Mesenchymal stem cell (in vitro differentiated cells and primary cell): ENCODE measurements at regions not wholly inside any gene's neighbourhood (a gene's known extent, or its start where the extent isn't known, plus 50 kb on each side); places are given as distances from the start of the nearest gene placed in this dataset.

Experiments
- DNase-seq: peaks from one replicate; pipeline ENCODE4 v3.0.0-alpha.2; 2013
- H2AFZ ChIP-seq: one replicate; pipeline ENCODE4 v1.6.1; 2013; ENCODE audit warnings: low read depth, mild to moderate bottlenecking, control low read depth, inconsistent platforms, low read length, moderate library complexity
- H2AK5ac ChIP-seq: 2 replicates; pipeline ENCODE4 v1.6.1; 2013; ENCODE audit warnings: low read length, moderate library complexity, mild to moderate bottlenecking, inconsistent platforms; ENCODE audit not compliant: severe bottlenecking
- H2BK120ac ChIP-seq: one replicate; pipeline ENCODE4 v1.6.1; 2013; ENCODE audit warnings: low read depth, mild to moderate bottlenecking, inconsistent platforms, low read length, moderate library complexity
- H2BK12ac ChIP-seq, 2 experiments: one replicate each; pipeline ENCODE4 v1.6.1; 2013; ENCODE audit warnings: inconsistent platforms in 2 of 2, low read length in 2 of 2, mild to moderate bottlenecking in 2 of 2, moderate library complexity in 2 of 2, control low read depth in 1 of 2
- H2BK15ac ChIP-seq: one replicate; pipeline ENCODE4 v1.6.1; 2013; ENCODE audit warnings: mild to moderate bottlenecking, low read depth, inconsistent platforms; ENCODE audit not compliant: poor library complexity, severe bottlenecking
- H2BK5ac ChIP-seq: 2 replicates; pipeline ENCODE4 v1.6.1; 2013; ENCODE audit warnings: low read depth, mild to moderate bottlenecking, low read length, control low read depth, inconsistent platforms; ENCODE audit not compliant: poor library complexity, severe bottlenecking
- H3K14ac ChIP-seq, 2 experiments: one replicate each; pipeline ENCODE4 v1.6.1; 2013; ENCODE audit warnings: inconsistent platforms in 2 of 2, low read length in 2 of 2, control low read depth in 1 of 2, mild to moderate bottlenecking in 1 of 2, moderate library complexity in 1 of 2
- H3K18ac ChIP-seq, 2 experiments: one replicate each; pipeline ENCODE4 v1.6.1; 2013; ENCODE audit warnings: inconsistent platforms in 2 of 2, low read length in 2 of 2, control low read depth in 1 of 2, low read depth in 1 of 2, mild to moderate bottlenecking in 1 of 2
- H3K23ac ChIP-seq, 2 experiments: one replicate each; pipeline ENCODE4 v1.6.1; 2013; ENCODE audit warnings: inconsistent platforms in 2 of 2, low read length in 2 of 2, mild to moderate bottlenecking in 2 of 2, moderate library complexity in 2 of 2, control low read depth in 1 of 2
- H3K27ac ChIP-seq: 2 replicates; pipeline ENCODE4 v1.5.1; 2013; ENCODE audit warnings: mild to moderate bottlenecking, moderate library complexity, low read length, control low read depth, inconsistent platforms; ENCODE audit not compliant: poor library complexity, severe bottlenecking
- H3K27me3 ChIP-seq, 2 experiments: 2 replicates each; pipeline versions ENCODE4 v1.6.1 to v1.7.0; 2013; ENCODE audit warnings: low read length in 2 of 2, mild to moderate bottlenecking in 2 of 2, moderate library complexity in 2 of 2, control low read depth in 1 of 2, inconsistent platforms in 1 of 2; ENCODE audit not compliant: control insufficient read depth in 1 of 2, insufficient read depth in 1 of 2
- H3K36me3 ChIP-seq, 2 experiments: 2 replicates each; pipeline versions ENCODE4 v1.6.1 to v1.7.0; 2013; ENCODE audit warnings: low read length in 2 of 2, control low read depth in 1 of 2, inconsistent platforms in 1 of 2, low read depth in 1 of 2, mild to moderate bottlenecking in 1 of 2; ENCODE audit not compliant: insufficient read depth in 2 of 2, control insufficient read depth in 1 of 2
- H3K4ac ChIP-seq, 2 experiments: one replicate each; pipeline ENCODE4 v1.6.1; 2013; ENCODE audit warnings: inconsistent platforms in 2 of 2, low read length in 2 of 2, mild to moderate bottlenecking in 2 of 2, moderate library complexity in 2 of 2, control low read depth in 1 of 2, low read depth in 1 of 2
- H3K4me1 ChIP-seq: 2 replicates; pipeline ENCODE4 v1.6.1; 2013; ENCODE audit warnings: low read depth, low read length, control low read depth; ENCODE audit not compliant: control insufficient read depth, insufficient read depth
- H3K4me2 ChIP-seq: 2 replicates; pipeline ENCODE4 v1.6.1; 2013; ENCODE audit warnings: low read length, mild to moderate bottlenecking, inconsistent platforms; ENCODE audit not compliant: poor library complexity, severe bottlenecking
- H3K4me3 ChIP-seq, 2 experiments: 2 replicates each; pipeline versions ENCODE4 v1.5.1 to v1.7.0; 2013; ENCODE audit warnings: low read length in 2 of 2, mild to moderate bottlenecking in 2 of 2, control low read depth in 1 of 2, low read depth in 1 of 2; ENCODE audit not compliant: insufficient read depth in 1 of 2
- H3K79me1 ChIP-seq: replicated peaks from 2 replicates; pipeline ENCODE4 v1.6.1; 2013; ENCODE audit warnings: mild to moderate bottlenecking, control low read depth, low read length, inconsistent platforms; ENCODE audit not compliant: poor library complexity, severe bottlenecking
- H3K9ac ChIP-seq: 2 replicates; pipeline ENCODE4 v1.7.0; 2013; ENCODE audit warnings: mild to moderate bottlenecking, low read length, moderate library complexity
- H3K9me3 ChIP-seq: 2 replicates; pipeline ENCODE4 v1.7.0; 2013; ENCODE audit warnings: mild to moderate bottlenecking, low read length; ENCODE audit not compliant: control insufficient read depth
- H4K8ac ChIP-seq: one replicate; pipeline ENCODE4 v1.6.1; 2013; ENCODE audit warnings: inconsistent platforms, mild to moderate bottlenecking, low read length, moderate library complexity
- H4K91ac ChIP-seq: one replicate; pipeline ENCODE4 v1.6.1; 2013; ENCODE audit warnings: mild to moderate bottlenecking, low read length, inconsistent platforms
- WGBS: methylation state at CpG from one replicate; pipeline ENCODE4 v1.1.7; 2013; ENCODE audit warnings: mixed read lengths; 5-methylcytosine and 5-hydroxymethylcytosine counted together

DNA sequence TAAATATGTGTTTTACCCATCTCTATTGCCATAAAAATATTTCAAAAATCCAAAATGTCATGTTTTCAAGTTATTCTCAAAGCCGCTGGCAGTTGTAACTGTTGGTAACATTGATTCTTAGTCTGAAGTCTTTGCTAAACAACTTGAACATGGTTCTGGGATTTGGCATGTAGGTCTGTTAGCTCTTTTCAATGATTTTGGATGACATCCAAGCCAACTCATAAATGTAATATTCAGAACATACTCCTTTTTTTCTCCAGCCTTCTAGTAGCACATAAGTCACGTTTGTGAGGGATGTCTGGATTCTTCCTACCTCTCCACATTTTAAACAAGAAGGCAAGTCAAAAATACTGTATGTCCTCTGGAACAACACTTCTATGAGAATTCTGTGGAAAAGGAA is 305.3 kb downstream of the PRR32 start:
- no peaks in the 10 kb centered on the region for H3K9me3 ChIP-seq
- H4K91ac ChIP-seq: no peak overlapping the region
- no peak overlapping the region for H2AFZ ChIP-seq
- H3K23ac ChIP-seq: no peak overlapping the region
- no peak overlapping the region for H2AK5ac ChIP-seq
- no peak overlapping the region for H2BK120ac ChIP-seq
- H2BK15ac ChIP-seq: no peak overlapping the region
- no peak overlapping the region for H4K8ac ChIP-seq
- no peak overlapping the region for H3K4me3 ChIP-seq
- H3K36me3 ChIP-seq: no peaks in the 10 kb centered on the region
- H3K9ac ChIP-seq: no peak overlapping the region
- no peaks in the 10 kb centered on the region for H3K27me3 ChIP-seq
- H3K4ac ChIP-seq: no peak overlapping the region
- H3K4me1 ChIP-seq: peaks cover 2% of the 10 kb centered on the region
- no peak overlapping the region for H2BK12ac ChIP-seq
- no peak overlapping the region for H3K27ac ChIP-seq
- H3K14ac ChIP-seq: no peak overlapping the region
- DNase-seq: no peak
- no peaks in the 10 kb centered on the region for H3K79me1 ChIP-seq
- no peak overlapping the region for H2BK5ac ChIP-seq
- no peak overlapping the region for H3K18ac ChIP-seq
- 60% methylated on average over 1 of the region's 2 CpGs for WGBS
- H3K4me2 ChIP-seq: no peak overlapping the region

DNA sequence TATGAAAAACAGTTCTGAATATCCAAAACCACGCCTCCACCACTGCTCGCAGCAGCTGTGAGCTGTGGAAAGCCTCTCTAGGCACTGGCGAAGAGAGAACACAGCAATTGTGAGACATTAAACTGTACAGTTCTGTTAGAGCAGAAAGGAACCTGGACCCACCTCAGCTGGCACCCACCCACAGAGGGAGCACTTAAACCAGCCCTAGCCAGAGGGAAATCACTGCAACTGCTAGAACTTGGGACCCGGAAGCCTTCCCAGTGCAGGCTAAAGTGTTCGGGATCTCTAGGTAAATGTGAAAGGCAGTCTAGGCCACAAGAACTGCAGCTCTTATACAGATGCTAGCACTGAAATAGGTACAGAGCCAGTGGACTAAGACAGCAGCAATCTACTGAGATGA is 308.8 kb downstream of the PRR32 start:
- Histone ChIP-seq H2BK15ac (no peak overlapping the region), H2BK5ac (no peak overlapping the region), H3K4me3 (no peak overlapping the region), H3K4me1 (peaks cover 2% of the 10 kb centered on the region), H2BK120ac (no peak overlapping the region), H3K23ac (no peak overlapping the region), H2BK12ac (no peak overlapping the region), H4K8ac (no peak overlapping the region), H3K9me3 (no peaks in the 10 kb centered on the region), H3K9ac (no peak overlapping the region), H3K79me1 (no peaks in the 10 kb centered on the region), H3K18ac (no peak overlapping the region), H2AK5ac (no peak overlapping the region), H3K14ac (no peak overlapping the region), H2AFZ (no peak overlapping the region), H3K4me2 (no peak overlapping the region), H3K27ac (no peak overlapping the region), H4K91ac (no peak overlapping the region), H3K36me3 (no peaks in the 10 kb centered on the region), H3K27me3 (no peaks in the 10 kb centered on the region), H3K4ac (no peak overlapping the region)
- 100% methylated on average over 2 of the region's 5 CpGs for WGBS
- DNase-seq: no peak

DNA sequence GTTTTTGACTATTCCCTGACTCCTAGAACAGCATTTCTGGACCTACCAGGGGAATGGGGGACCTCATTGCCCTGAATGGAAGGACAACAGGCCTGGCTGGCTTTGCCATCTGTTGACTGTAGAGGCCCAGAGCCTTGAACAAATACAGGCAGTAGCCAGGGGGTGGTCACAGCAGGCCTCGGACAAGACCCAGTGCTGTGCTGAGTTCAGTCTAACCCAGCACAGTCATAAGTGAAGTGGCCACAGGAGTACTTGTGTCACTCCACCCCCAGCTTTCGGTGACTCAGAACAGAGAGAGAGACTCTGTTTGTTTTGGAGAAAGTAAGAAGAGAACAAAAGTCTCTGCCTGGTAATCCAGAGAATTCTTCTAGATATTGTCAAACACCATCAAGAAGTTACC is 310.0 kb downstream of the PRR32 start:
- no peaks in the 10 kb centered on the region for H3K36me3 ChIP-seq
- H4K91ac ChIP-seq: no peak overlapping the region
- no peaks in the 10 kb centered on the region for H3K9me3 ChIP-seq
- H4K8ac ChIP-seq: no peak overlapping the region
- H3K9ac ChIP-seq: no peak overlapping the region
- DNase-seq: no peak
- no peak overlapping the region for H3K14ac ChIP-seq
- no peak overlapping the region for H3K27ac ChIP-seq
- no peaks in the 10 kb centered on the region for H3K79me1 ChIP-seq
- no peak overlapping the region for H2BK5ac ChIP-seq
- H3K4me1 ChIP-seq: peaks cover 2% of the 10 kb centered on the region
- no peak overlapping the region for H3K4me3 ChIP-seq
- no peak overlapping the region for H3K4ac ChIP-seq
- H3K18ac ChIP-seq: no peak overlapping the region
- WGBS: 67% methylated on average over 1 of the region's 2 CpGs
- H2BK15ac ChIP-seq: no peak overlapping the region
- no peak overlapping the region for H2BK12ac ChIP-seq
- no peak overlapping the region for H2AFZ ChIP-seq
- H3K4me2 ChIP-seq: no peak overlapping the region
- no peak overlapping the region for H2BK120ac ChIP-seq
- no peaks in the 10 kb centered on the region for H3K27me3 ChIP-seq
- H2AK5ac ChIP-seq: no peak overlapping the region
- H3K23ac ChIP-seq: no peak overlapping the region

DNA sequence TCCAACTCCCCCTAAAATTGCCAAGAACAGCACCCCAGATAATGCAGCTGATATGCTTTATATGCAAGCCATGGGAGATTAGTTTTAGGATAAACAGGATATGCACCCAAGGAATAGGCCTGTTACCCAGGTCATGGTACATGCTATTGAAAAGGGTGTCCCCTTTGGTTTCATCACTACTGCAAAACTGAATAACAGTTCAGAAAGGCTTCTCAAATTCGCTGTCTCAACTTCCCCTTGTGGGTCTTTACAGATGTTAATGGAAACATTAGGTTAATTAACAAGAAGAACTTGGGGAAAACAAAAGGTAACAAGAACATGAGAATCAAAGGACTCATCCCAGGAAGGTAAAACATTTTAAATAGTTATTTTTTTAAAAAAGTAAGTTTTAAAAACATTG is 318.7 kb downstream of the PRR32 start:
- no peak overlapping the region for H2BK120ac ChIP-seq
- no peak overlapping the region for H2AK5ac ChIP-seq
- no peaks in the 10 kb centered on the region for H3K27me3 ChIP-seq
- H4K91ac ChIP-seq: no peak overlapping the region
- no peak overlapping the region for H2AFZ ChIP-seq
- no peak overlapping the region for H2BK5ac ChIP-seq
- no peak overlapping the region for H3K4me2 ChIP-seq
- H3K4me3 ChIP-seq: no peak overlapping the region
- no peaks in the 10 kb centered on the region for H3K4me1 ChIP-seq
- H3K79me1 ChIP-seq: no peaks in the 10 kb centered on the region
- no CpG with 5 or more reads among the region's 1 CpG for WGBS
- no peaks in the 10 kb centered on the region for H3K36me3 ChIP-seq
- no peak overlapping the region for H3K23ac ChIP-seq
- H2BK15ac ChIP-seq: no peak overlapping the region
- no peak overlapping the region for H2BK12ac ChIP-seq
- no peak for DNase-seq
- H4K8ac ChIP-seq: no peak overlapping the region
- no peak overlapping the region for H3K14ac ChIP-seq
- no peak overlapping the region for H3K18ac ChIP-seq
- no peak overlapping the region for H3K4ac ChIP-seq
- no peak overlapping the region for H3K27ac ChIP-seq
- H3K9me3 ChIP-seq: no peaks in the 10 kb centered on the region
- H3K9ac ChIP-seq: no peak overlapping the region
